MG63 (cell line): ENCODE measurements at regions not wholly inside any gene's neighbourhood (a gene's known extent, or its start where the extent isn't known, plus 50 kb on each side); places are given as distances from the start of the nearest gene placed in this dataset.
A peak's percentile ranks its signal among the peaks of the same experiment; 100 is the strongest.

Experiments used
- DNase-seq: peaks from one replicate; pipeline ENCODE4 v3.0.0-alpha.2; 2020
- H3K27me3 ChIP-seq: fragments of 250-450 bp; sonication (Bioruptor Pico); 2 replicates; pipeline ENCODE4 v1.5.1; 2020; ENCODE audit warnings: mild to moderate bottlenecking, moderate library complexity
- H3K36me3 ChIP-seq: fragments of 250-450 bp; sonication (Bioruptor Pico); 2 replicates; pipeline ENCODE4 v1.5.1; 2020; ENCODE audit warnings: mild to moderate bottlenecking, moderate library complexity
- H3K4me3 ChIP-seq: fragments of 250-450 bp; sonication (Bioruptor Pico); 2 replicates; pipeline ENCODE4 v1.5.1; 2020; ENCODE audit warnings: mild to moderate bottlenecking, moderate library complexity
- H3K9me3 ChIP-seq: fragments of 250-450 bp; sonication (Bioruptor Pico); 2 replicates; pipeline ENCODE4 v1.5.1; 2020; ENCODE audit warnings: mild to moderate bottlenecking, moderate library complexity

DNA sequence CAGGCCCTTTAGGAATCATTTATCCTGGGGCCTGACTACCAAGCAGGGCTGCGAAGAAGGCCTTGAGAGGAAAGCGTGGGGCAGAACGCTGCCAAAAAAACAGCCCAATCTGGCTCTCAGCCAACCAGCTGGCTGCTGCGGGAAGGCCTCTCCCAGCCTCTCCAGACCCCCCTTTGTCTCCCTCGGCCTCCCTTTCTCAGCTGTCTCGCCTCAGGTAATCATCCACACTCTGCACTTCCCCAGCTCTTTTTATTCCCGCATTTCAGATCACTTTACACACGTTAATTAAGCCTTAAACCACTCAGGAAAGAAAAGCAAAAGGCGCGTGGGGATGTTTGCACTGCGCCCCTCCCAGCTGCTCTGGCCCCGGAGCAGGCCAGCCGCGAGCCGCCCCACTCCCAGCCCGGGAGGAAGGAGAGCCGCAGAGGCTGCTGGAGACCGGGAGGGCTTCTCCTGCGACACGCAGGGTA lies 208.2 kb upstream of the FOXN3 start:
- H3K4me3 ChIP-seq, result no peak overlapping the region
- no peak for DNase-seq
- H3K27me3 ChIP-seq, result no peaks in the 10 kb centered on the region
- H3K9me3 ChIP-seq, result no peaks in the 10 kb centered on the region
- no peaks in the 10 kb centered on the region for H3K36me3 ChIP-seq

GRCh38 chr14:89624500-89625156 lies 207.6 kb upstream of the FOXN3 start:
- no peaks in the 10 kb centered on the region for H3K36me3 ChIP-seq
- DNase-seq, result no peak
- no peak overlapping the region for H3K4me3 ChIP-seq
- no peaks in the 10 kb centered on the region for H3K27me3 ChIP-seq
- no peaks in the 10 kb centered on the region for H3K9me3 ChIP-seq

DNA sequence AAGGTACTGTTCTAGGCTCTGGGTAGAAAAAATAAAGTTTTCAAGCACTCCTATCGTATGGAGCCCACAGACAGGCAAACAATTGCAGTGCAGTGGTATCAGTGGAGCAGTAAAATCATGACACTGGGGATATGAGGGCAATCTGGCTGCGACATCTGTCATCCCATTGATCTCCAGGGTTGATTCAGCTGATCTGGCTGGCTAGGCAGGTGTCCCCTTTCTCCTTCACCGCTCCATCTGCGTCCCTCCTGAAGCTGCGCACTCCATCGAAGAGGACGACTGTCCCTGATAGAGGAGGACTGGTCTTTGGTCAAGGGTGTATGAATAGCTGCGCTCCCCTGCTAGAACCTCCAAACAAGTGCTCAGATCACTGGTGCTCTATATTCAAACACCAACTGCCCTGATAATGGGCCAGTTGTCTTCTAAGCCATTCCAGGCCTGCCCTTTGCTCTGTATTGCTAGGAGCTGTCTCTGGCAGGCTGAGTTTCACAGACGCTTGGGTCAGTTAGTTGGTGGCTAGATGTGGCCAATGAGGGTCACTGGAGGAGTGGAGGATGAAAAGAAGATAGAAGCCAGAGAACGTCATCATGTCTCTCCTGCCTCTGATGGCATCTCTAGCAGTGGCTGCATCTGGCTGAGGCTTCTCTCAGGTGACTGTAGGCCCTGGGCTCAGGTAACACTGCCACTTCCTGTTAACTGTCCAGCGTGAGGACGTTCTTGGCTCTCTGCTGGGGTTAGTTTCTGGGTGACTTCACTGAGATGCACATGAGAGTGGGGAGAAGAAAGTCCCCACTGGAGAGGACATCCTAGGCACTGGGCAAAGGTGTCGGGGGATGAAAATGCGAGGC lies 205.0 kb upstream of the FOXN3 start:
- no peaks in the 10 kb centered on the region for H3K9me3 ChIP-seq
- no peaks in the 10 kb centered on the region for H3K36me3 ChIP-seq
- DNase-seq, result no peak
- no peaks in the 10 kb centered on the region for H3K27me3 ChIP-seq
- no peak overlapping the region for H3K4me3 ChIP-seq

- no peak for DNase-seq
- Histone ChIP-seq H3K9me3 (no peaks in the 10 kb centered on the region), H3K4me3 (no peak overlapping the region), H3K27me3 (no peaks in the 10 kb centered on the region), H3K36me3 (no peaks in the 10 kb centered on the region)
These were observed 204.0 kb upstream of the FOXN3 start for GRCh38 chr14:89621009-89621421.

DNA sequence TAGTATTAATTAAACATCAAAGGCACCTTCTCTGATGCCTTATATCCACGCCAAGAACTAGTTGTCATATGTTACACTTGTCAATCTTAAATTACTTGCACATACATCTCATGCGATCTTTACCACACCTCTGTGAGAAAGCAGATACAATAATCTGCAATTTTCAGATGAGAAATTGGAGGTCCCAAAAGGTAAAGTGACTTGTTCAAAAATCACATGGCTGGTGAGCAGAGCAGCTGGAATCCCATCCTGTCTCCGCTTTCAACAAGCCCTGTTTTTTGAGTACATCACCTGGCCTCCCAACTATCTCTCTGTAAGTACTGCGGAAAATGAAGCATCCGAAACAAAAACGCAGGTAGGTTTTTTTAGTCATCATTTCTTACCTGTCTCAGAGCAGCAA lies 203.4 kb upstream of the FOXN3 start:
- DNase-seq, result no peak
- no peak overlapping the region for H3K4me3 ChIP-seq
- H3K27me3 ChIP-seq, result no peaks in the 10 kb centered on the region
- no peaks in the 10 kb centered on the region for H3K9me3 ChIP-seq
- H3K36me3 ChIP-seq, result no peaks in the 10 kb centered on the region

- Histone ChIP-seq H3K36me3 (no peaks in the 10 kb centered on the region), H3K4me3 (peak overlapping the region; percentile 55), H3K27me3 (no peaks in the 10 kb centered on the region), H3K9me3 (no peaks in the 10 kb centered on the region)
- DNase-seq, result no peak
These were observed 202.6 kb upstream of the FOXN3 start for GRCh38 chr14:89619596-89619995.

GRCh38 chr14:89618811-89619551 lies 201.9 kb upstream of the FOXN3 start:
- no peaks in the 10 kb centered on the region for H3K9me3 ChIP-seq
- DNase-seq, result peak; percentile 61
- H3K4me3 ChIP-seq, result peak overlapping the region; percentile 55
- H3K27me3 ChIP-seq, result no peaks in the 10 kb centered on the region
- H3K36me3 ChIP-seq, result no peaks in the 10 kb centered on the region

GRCh38 chr14:89618330-89618708 lies 201.3 kb upstream of the FOXN3 start:
- H3K27me3 ChIP-seq, result no peaks in the 10 kb centered on the region
- DNase-seq, result no peak
- no peaks in the 10 kb centered on the region for H3K9me3 ChIP-seq
- H3K4me3 ChIP-seq, result peak overlapping the region; percentile 55
- H3K36me3 ChIP-seq, result no peaks in the 10 kb centered on the region

DNA sequence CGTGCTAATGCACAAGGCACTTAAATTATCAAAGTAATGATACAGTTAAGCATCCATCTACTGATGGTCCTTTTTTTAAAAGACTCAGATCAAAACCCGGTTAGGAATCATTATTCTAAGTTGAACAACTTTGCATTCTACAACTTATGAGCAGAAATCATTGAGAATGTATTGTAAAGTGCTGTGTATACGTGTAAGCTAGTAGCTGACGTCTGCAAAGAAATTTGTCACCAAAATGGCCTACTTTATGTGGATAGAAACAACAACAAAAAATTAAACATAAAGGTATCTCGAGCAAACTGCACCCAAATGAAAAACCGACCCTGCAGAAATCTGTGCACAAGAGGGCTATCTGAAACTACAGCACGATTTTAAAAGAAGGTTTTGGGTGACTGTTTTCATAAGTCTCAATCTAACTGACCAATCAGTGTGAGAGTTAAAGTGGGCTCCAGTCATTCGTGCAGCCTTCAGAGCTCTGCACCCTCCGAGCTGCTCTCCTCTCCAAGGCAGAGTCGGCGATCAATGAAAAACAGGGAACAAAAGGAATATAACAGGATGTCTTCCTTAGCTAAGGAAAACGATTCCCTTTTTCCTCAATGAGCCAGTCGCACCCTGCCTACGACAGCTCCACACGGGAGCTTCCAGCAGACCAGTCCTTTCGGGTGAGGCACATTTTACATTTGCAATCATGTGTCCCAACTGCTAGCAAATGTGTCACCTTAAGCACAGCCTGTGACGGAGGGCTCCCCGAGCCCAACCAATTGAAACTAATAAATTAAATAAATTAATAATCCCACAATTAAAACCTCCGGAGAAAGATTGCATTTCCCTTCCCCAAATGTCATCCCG lies 200.7 kb upstream of the FOXN3 start:
- peak; percentile 3 for DNase-seq
- Histone ChIP-seq H3K36me3 (no peaks in the 10 kb centered on the region), H3K9me3 (no peaks in the 10 kb centered on the region), H3K4me3 (peak overlapping the region; percentile 55), H3K27me3 (no peaks in the 10 kb centered on the region)

DNA sequence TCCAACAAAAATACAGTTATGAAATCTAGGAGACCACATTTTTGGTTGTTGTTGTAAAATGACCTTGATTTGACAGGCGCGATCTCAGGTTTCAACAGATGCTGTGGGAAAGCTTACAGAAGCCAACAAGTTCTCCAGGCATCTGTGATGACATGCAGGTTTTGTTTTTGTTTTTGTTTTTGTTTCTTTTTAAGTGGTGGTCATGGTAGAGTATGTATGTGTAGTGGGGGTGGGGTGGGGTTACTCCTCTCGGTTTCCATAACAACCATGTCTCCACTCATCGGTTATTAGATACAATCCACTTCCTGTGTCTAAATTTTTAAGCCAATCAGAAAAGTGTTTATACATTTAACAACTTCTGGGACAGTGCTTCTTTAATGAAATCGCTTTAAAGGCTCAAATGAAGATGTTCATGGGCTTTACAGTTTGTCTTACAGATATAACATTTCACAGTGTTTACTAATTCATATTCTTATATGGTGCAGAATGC lies 199.9 kb upstream of the FOXN3 start:
- DNase-seq, result no peak
- no peak overlapping the region for H3K4me3 ChIP-seq
- no peaks in the 10 kb centered on the region for H3K27me3 ChIP-seq
- H3K36me3 ChIP-seq, result no peaks in the 10 kb centered on the region
- no peaks in the 10 kb centered on the region for H3K9me3 ChIP-seq

GRCh38 chr14:89616425-89616824 lies 199.4 kb upstream of the FOXN3 start:
- no peaks in the 10 kb centered on the region for H3K9me3 ChIP-seq
- no peak for DNase-seq
- H3K4me3 ChIP-seq, result no peak overlapping the region
- no peaks in the 10 kb centered on the region for H3K36me3 ChIP-seq
- H3K27me3 ChIP-seq, result no peaks in the 10 kb centered on the region

DNA sequence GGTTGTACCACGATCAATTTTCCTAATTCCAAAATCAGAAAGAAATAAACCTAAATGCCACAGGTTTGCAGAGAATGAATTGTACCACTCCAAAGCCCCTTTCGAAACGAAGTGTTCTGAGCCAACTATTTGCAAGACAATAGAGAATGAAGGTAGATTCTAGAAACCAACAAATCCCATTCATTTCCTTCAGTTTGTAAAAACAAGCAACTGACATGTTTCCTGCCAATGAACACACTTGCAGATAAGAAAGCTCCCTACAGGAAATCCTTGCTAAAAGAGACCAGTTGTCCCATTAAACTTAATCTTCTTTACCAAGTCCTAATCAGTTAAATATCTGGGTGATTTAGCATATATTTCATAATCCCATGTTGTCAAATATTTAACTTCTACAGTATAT lies 198.4 kb upstream of the FOXN3 start:
- Histone ChIP-seq H3K4me3 (no peak overlapping the region), H3K9me3 (no peaks in the 10 kb centered on the region), H3K36me3 (no peaks in the 10 kb centered on the region), H3K27me3 (no peaks in the 10 kb centered on the region)
- no peak for DNase-seq

GRCh38 chr14:89614009-89614691 lies 197.1 kb upstream of the FOXN3 start:
- no peaks in the 10 kb centered on the region for H3K36me3 ChIP-seq
- H3K4me3 ChIP-seq, result no peak overlapping the region
- DNase-seq, result no peak
- H3K9me3 ChIP-seq, result no peaks in the 10 kb centered on the region
- H3K27me3 ChIP-seq, result no peaks in the 10 kb centered on the region

GRCh38 chr14:89613260-89614008 lies 196.4 kb upstream of the FOXN3 start:
- H3K9me3 ChIP-seq, result no peaks in the 10 kb centered on the region
- H3K4me3 ChIP-seq, result no peak overlapping the region
- H3K27me3 ChIP-seq, result no peaks in the 10 kb centered on the region
- no peak for DNase-seq
- no peaks in the 10 kb centered on the region for H3K36me3 ChIP-seq

- Histone ChIP-seq H3K27me3 (no peaks in the 10 kb centered on the region), H3K36me3 (no peaks in the 10 kb centered on the region), H3K9me3 (no peaks in the 10 kb centered on the region), H3K4me3 (no peak overlapping the region)
- no peak for DNase-seq
These were observed 192.6 kb upstream of the FOXN3 start for GRCh38 chr14:89609500-89610100.
